ENCODE measurements at regions not wholly inside any gene's neighbourhood (a gene's known extent, or its start where the extent isn't known, plus 50 kb on each side); places are given as distances from the start of the nearest gene placed in this dataset.

GRCh38 chr3:94946683-94947082 lies 883.8 kb downstream of the NSUN3 start (continued):
- TF ChIP-seq CTCF (IDR thresholded peaks at IDR 0.05; ENCODE audit: control extremely low read depth in 1 of 3, insufficient read depth in 1 of 3, low read depth in 1 of 3, low read length in 3 of 3) (no peak), RBBP5 (IDR thresholded peaks at IDR 0.05; ENCODE audit: borderline replicate concordance, low read depth, low read length) (no peak)

All from H1 (cell line).